Sigmoid colon (tissue), 4 donors: ENCODE measurements at regions not wholly inside any gene's neighbourhood (a gene's known extent, or its start where the extent isn't known, plus 50 kb on each side); places are given as distances from the start of the nearest gene placed in this dataset.

Experiments used
- CTCF ChIP-seq, 4 experiments: fragments of 450-650 bp in 3 of 4; fragments of 200-600 bp in 1 of 4; IDR thresholded peaks; one replicate each; pipeline ENCODE4 v1.5.1; 2016 to 2019; ENCODE audit warnings: antibody characterized with exemption in 4 of 4, mild to moderate bottlenecking in 3 of 4, moderate library complexity in 2 of 4
- EP300 ChIP-seq, 4 donors: sonication (generic); formaldehyde crosslinking; IDR thresholded peaks; one replicate each; pipeline ENCODE4 v1.6.1; 2017; ENCODE audit warnings: antibody characterized with exemption in 4 of 4
- POLR2AphosphoS5 ChIP-seq, 4 donors: sonication (generic); formaldehyde crosslinking; IDR thresholded peaks; one replicate each; pipeline ENCODE4 v1.6.1; 2017; ENCODE audit warnings: antibody characterized with exemption in 4 of 4

- TF ChIP-seq CTCF (IDR thresholded peaks at IDR 0.05) (no peak), EP300 (IDR thresholded peaks at IDR 0.05) (no peak), POLR2AphosphoS5 (IDR thresholded peaks at IDR 0.05) (no peak)
Measured at GRCh38 chr12:58161773-58162172, 220.4 kb downstream of the ATP23 start.
